ENCODE measurements at regions not wholly inside any gene's neighbourhood (a gene's known extent, or its start where the extent isn't known, plus 50 kb on each side); places are given as distances from the start of the nearest gene placed in this dataset.

GRCh38 chr22:44392446-44392921, 79.7 kb upstream of the SHISAL1 start:
- TF ChIP-seq, protein P1, sequence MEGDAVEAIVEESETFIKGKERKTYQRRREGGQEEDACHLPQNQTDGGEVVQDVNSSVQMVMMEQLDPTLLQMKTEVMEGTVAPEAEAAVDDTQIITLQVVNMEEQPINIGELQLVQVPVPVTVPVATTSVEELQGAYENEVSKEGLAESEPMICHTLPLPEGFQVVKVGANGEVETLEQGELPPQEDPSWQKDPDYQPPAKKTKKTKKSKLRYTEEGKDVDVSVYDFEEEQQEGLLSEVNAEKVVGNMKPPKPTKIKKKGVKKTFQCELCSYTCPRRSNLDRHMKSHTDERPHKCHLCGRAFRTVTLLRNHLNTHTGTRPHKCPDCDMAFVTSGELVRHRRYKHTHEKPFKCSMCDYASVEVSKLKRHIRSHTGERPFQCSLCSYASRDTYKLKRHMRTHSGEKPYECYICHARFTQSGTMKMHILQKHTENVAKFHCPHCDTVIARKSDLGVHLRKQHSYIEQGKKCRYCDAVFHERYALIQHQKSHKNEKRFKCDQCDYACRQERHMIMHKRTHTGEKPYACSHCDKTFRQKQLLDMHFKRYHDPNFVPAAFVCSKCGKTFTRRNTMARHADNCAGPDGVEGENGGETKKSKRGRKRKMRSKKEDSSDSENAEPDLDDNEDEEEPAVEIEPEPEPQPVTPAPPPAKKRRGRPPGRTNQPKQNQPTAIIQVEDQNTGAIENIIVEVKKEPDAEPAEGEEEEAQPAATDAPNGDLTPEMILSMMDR (IDR thresholded peaks at IDR 0.05; ENCODE audit: poor library complexity, severe bottlenecking), result no peak
- no peak for TF ChIP-seq SMC3 (conservative IDR thresholded peaks at IDR 0.05; ENCODE audit: poor library complexity)
